H1 (cell line): ENCODE measurements at regions not wholly inside any gene's neighbourhood (a gene's known extent, or its start where the extent isn't known, plus 50 kb on each side); places are given as distances from the start of the nearest gene placed in this dataset.

Source experiments
- CBX5 ChIP-seq: fragments of 300-800, 300-1000 bp; sonication (generic); IDR thresholded peaks from 2 replicates; pipeline ENCODE4 v1.7.1; 2016; ENCODE audit warnings: antibody characterized with exemption, low read length, low read depth
- CTCF ChIP-seq, 3 experiments: IDR thresholded peaks; 1 replicate in 2 of 3; 2 replicates in 1 of 3; pipeline versions ENCODE4 v1.5.1 to v1.6.1; 2011; ENCODE audit warnings: low read length in 3 of 3, mild to moderate bottlenecking in 3 of 3, inconsistent platforms in 2 of 3, low read depth in 1 of 3, moderate library complexity in 1 of 3; ENCODE audit not compliant: insufficient read depth in 1 of 3; ENCODE audit errors: control extremely low read depth in 1 of 3
- EGR1 ChIP-seq: IDR thresholded peaks from 2 replicates; pipeline ENCODE4 v1.6.1; 2011; ENCODE audit warnings: low read depth, low read length, borderline replicate concordance
- EP300 ChIP-seq, 2 experiments: IDR thresholded peaks; 1 replicate in 1 of 2; 2 replicates in 1 of 2; pipeline ENCODE4 v1.6.1; 2011 to 2012; ENCODE audit warnings: low read depth in 2 of 2, low read length in 2 of 2, mild to moderate bottlenecking in 2 of 2, borderline replicate concordance in 1 of 2, inconsistent platforms in 1 of 2, moderate library complexity in 1 of 2
- GTF2F1 ChIP-seq: IDR thresholded peaks from 2 replicates; pipeline ENCODE4 v1.6.1; 2012; ENCODE audit warnings: low read depth, low read length, improper control_type of control experiment, borderline replicate concordance
- JUN ChIP-seq: IDR thresholded peaks from 2 replicates; pipeline ENCODE4 v1.6.1; 2011; ENCODE audit warnings: low read depth, mild to moderate bottlenecking, improper control_type of control experiment, low read length
- POLR2A ChIP-seq, 2 experiments: IDR thresholded peaks; 1 replicate in 1 of 2; 2 replicates in 1 of 2; pipeline ENCODE4 v1.6.1; 2011; ENCODE audit warnings: low read depth in 2 of 2, low read length in 2 of 2, mild to moderate bottlenecking in 2 of 2; ENCODE audit errors: control extremely low read depth in 1 of 2
- POLR2AphosphoS5 ChIP-seq: IDR thresholded peaks from 2 replicates; pipeline ENCODE4 v1.6.1; 2011; ENCODE audit warnings: low read depth, low read length
- RAD21 ChIP-seq, 2 experiments: IDR thresholded peaks in 1 of 2; conservative IDR thresholded peaks in 1 of 2; 2 replicates each; pipeline ENCODE4 v1.6.1; 2011; ENCODE audit warnings: low read depth in 2 of 2, low read length in 2 of 2, improper control_type of control experiment in 1 of 2, inconsistent platforms in 1 of 2, mild to moderate bottlenecking in 1 of 2, moderate library complexity in 1 of 2
- SAP30 ChIP-seq: fragments of 300-600 bp; sonication (generic); IDR thresholded peaks from 2 replicates; pipeline ENCODE4 v1.7.1; 2012; ENCODE audit warnings: low read length, moderate library complexity, mild to moderate bottlenecking, inconsistent platforms; ENCODE audit not compliant: insufficient read depth, insufficient replicate concordance
- SIN3A ChIP-seq, 2 experiments: IDR thresholded peaks in 1 of 2; conservative IDR thresholded peaks in 1 of 2; 2 replicates each; pipeline ENCODE4 v1.6.1; 2011 to 2012; ENCODE audit warnings: low read length in 2 of 2, improper control_type of control experiment in 1 of 2, low read depth in 1 of 2, mild to moderate bottlenecking in 1 of 2
- YY1 ChIP-seq: IDR thresholded peaks from 2 replicates; pipeline ENCODE4 v1.6.1; 2011; ENCODE audit warnings: low read depth, mild to moderate bottlenecking, low read length
- TF ChIP-seq, protein P1 (sequence below): IDR thresholded peaks from 2 replicates; pipeline ENCODE4 v1.6.1; 2012; ENCODE audit warnings: inconsistent platforms
- TF ChIP-seq, protein P2 (sequence below): IDR thresholded peaks from 2 replicates; pipeline ENCODE4 v1.6.1; 2011; ENCODE audit warnings: low read length, improper control_type of control experiment

DNA sequence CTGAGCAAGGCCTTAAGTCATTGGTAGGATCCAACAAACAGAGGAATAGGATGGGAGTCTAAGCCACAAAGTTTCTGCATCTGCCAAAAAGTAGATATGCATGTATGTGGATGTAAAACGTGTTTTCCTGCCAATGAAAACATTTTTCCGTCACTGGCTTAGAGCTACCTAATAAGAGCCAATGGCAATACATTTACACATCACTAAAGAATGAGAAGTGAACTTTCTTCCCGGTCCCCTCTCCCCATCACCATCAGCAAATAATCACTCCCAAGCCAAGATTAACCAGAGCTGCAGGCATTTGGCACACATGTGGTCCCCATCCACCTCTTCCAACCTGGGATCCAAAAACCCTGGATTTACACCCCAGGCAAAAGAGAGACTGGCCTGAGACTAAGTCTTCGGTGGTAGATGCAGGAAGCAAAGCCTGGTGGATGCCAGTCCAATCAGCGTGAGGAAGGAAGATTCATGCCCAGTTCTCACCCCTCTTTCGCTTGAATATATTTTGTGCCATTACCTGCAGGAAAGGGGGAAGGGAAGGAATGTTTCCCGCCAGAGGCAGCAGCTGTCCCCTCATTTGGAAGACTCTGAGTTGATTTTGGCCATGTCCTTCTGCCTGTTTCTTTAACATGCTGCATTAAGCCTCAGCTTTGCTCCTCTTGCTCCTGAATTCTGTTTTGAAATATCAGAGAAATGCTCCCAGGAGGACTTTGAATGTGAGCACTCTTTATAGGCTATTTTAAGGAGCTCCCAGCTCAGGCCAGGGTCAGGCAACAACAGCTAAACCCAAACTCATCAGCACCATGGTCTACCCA is 131.4 kb downstream of the CHIC2 start:
- no peak for TF ChIP-seq CTCF (IDR thresholded peaks at IDR 0.05; ENCODE audit: control extremely low read depth in 1 of 3, insufficient read depth in 1 of 3, low read depth in 1 of 3, low read length in 3 of 3)
- TF ChIP-seq EP300 (IDR thresholded peaks at IDR 0.05; ENCODE audit: borderline replicate concordance in 1 of 2, low read depth in 2 of 2, low read length in 2 of 2): no peak
- TF ChIP-seq YY1: no peak
- TF ChIP-seq RAD21 (IDR thresholded peaks at IDR 0.05 in 1 of 2, conservative IDR thresholded peaks at IDR 0.05 in 1 of 2; ENCODE audit: low read depth in 2 of 2, low read length in 2 of 2): no peak
- TF ChIP-seq JUN: no peak
- TF ChIP-seq, protein P1, sequence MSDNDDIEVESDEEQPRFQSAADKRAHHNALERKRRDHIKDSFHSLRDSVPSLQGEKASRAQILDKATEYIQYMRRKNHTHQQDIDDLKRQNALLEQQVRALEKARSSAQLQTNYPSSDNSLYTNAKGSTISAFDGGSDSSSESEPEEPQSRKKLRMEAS: no peak
- TF ChIP-seq, protein P2, sequence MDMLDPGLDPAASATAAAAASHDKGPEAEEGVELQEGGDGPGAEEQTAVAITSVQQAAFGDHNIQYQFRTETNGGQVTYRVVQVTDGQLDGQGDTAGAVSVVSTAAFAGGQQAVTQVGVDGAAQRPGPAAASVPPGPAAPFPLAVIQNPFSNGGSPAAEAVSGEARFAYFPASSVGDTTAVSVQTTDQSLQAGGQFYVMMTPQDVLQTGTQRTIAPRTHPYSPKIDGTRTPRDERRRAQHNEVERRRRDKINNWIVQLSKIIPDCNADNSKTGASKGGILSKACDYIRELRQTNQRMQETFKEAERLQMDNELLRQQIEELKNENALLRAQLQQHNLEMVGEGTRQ: no peak
- no peak for TF ChIP-seq POLR2AphosphoS5
- TF ChIP-seq GTF2F1: no peak
- TF ChIP-seq POLR2A (IDR thresholded peaks at IDR 0.05; ENCODE audit: control extremely low read depth in 1 of 2, low read depth in 2 of 2, low read length in 2 of 2): no peak
- TF ChIP-seq EGR1: no peak
- TF ChIP-seq CBX5: no peak
- no peak for TF ChIP-seq SAP30
- no peak for TF ChIP-seq SIN3A (conservative IDR thresholded peaks at IDR 0.05 in 1 of 2, IDR thresholded peaks at IDR 0.05 in 1 of 2; ENCODE audit: low read depth in 1 of 2, low read length in 2 of 2)
